Activated T-helper 17 cell treated with anti-CD3 and anti-CD28 coated beads, Interleukin-2, amount 50 U/mL, for 72 hours (primary cell): ENCODE measurements at regions not wholly inside any gene's neighbourhood (a gene's known extent, or its start where the extent isn't known, plus 50 kb on each side); places are given as distances from the start of the nearest gene placed in this dataset.

Experiments used
- ATAC-seq: fragments of 150-1000 bp; cut with Tn5 transposase; replicated peaks from 2 replicates; pipeline ENCODE4 v1.10.0; 2021; ENCODE audit warnings: mild to moderate bottlenecking, moderate library complexity
- H3K27ac Mint-ChIP-seq: one replicate; pipeline ENCODE4 v1.8.0; 2022; ENCODE audit warnings: mixed read lengths
- H3K27me3 Mint-ChIP-seq: one replicate; pipeline ENCODE4 v1.8.0; 2022; ENCODE audit warnings: mixed read lengths
- H3K36me3 Mint-ChIP-seq: one replicate; pipeline ENCODE4 v1.8.0; 2022; ENCODE audit warnings: low read depth, mild to moderate bottlenecking, mixed read lengths
- H3K4me1 Mint-ChIP-seq: one replicate; pipeline ENCODE4 v1.8.0; 2022; ENCODE audit warnings: mixed read lengths
- H3K4me3 Mint-ChIP-seq: one replicate; pipeline ENCODE4 v1.8.0; 2022; ENCODE audit warnings: mild to moderate bottlenecking, mixed read lengths
- H3K9me3 Mint-ChIP-seq: one replicate; pipeline ENCODE4 v1.8.0; 2022; ENCODE audit warnings: mixed read lengths

DNA sequence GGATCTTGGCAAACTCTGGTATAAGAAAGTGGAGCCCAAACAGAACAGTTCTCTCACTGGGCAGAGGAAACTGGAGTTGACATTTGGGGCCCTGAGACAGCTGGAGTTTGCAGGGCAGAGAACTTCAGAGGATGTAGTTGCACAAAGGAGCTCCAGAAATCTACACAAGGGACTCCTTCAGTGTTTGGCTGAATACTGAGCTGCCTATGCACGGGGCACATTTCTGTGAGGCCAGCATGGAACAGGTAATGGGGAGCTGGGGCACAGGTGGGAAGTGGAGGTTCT lies 169.3 kb downstream of the ANKRD60 start:
- H3K4me3 Mint-ChIP-seq, result no peak overlapping the region
- H3K27me3 Mint-ChIP-seq, result peaks cover 29% of the 10 kb centered on the region
- no peaks in the 10 kb centered on the region for H3K9me3 Mint-ChIP-seq
- no peaks in the 10 kb centered on the region for H3K4me1 Mint-ChIP-seq
- no peak overlapping the region for H3K27ac Mint-ChIP-seq
- no peaks in the 10 kb centered on the region for H3K36me3 Mint-ChIP-seq
- ATAC-seq, result no peak

DNA sequence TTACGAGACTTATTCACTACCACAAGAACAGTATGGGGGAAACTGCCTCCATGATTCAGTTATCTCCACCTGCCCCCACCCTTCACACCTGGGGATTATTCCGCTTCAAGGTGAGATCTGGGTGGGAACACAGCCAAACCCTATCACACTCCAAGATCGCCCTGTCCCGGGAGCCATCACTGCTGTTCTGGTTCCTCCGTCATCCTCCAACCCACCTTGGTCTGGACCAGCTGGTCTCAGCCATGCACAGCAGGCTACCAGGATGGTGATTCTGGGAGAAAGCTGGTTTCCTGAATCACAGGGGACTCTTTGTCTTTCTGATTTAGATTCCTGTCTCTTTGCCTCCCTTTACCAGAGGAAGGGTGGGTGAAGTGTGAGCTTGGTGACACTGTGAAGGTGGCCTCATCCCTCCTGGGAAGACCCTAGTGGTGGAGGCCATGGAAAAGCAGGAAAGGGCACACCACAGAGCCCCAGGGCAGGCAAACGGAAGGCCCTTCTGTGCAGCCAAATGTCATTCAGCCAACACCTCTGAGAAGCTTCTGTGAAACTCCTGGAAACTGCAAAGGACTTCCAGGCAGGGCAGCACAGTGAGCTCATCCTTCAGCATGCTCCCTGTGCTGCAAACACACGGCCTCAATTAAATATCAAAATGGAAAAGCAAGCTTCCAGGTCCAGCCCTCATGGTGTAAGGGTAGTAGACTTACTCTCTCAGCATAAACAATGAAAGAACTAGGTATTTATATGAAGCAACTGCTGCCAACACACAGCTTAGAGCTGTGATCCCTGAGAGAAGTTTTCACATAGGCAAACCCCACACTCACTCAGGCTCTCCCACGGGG lies 169.8 kb downstream of the ANKRD60 start:
- H3K36me3 Mint-ChIP-seq, result no peaks in the 10 kb centered on the region
- H3K27me3 Mint-ChIP-seq, result peaks cover 32% of the 10 kb centered on the region
- no peak for ATAC-seq
- H3K4me1 Mint-ChIP-seq, result no peaks in the 10 kb centered on the region
- no peaks in the 10 kb centered on the region for H3K9me3 Mint-ChIP-seq
- no peak overlapping the region for H3K4me3 Mint-ChIP-seq
- H3K27ac Mint-ChIP-seq, result no peak overlapping the region

DNA sequence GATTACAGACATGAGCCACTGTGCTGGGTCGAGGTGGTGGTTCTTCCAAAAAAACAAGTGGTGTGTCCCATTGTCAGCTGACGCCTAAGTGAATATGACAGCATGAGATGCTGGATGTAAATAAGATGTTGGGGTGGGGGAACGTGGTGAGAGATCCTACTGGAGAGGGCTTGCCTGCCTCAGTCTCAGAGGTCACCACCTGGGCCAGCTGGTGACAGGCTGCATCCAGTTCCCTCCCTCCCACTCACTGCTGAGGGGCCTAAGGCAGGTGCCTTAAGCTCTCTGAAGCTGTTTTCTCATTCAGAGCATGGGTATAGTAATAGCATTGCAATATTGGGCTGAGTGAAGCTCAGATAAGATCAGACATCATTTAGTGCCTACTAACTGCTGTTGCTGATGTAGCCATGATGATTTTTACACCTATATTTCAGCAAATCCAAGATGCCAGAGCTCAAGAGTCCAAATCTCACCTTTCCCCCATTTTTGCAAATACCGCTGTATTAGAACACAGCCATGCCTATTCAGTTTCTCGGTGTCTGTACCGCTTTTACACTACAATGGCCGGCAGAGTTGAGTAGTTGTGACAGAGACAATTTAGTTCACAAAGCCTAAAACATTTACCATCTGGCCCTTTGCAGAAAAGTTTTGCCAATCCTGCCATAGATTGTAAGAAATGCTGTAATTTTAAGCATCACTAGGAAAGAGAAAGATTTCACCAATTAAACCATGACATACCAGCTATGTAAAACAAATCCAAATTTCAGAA lies 171.3 kb downstream of the ANKRD60 start:
- no peak overlapping the region for H3K27ac Mint-ChIP-seq
- ATAC-seq, result no peak
- H3K9me3 Mint-ChIP-seq, result no peaks in the 10 kb centered on the region

DNA sequence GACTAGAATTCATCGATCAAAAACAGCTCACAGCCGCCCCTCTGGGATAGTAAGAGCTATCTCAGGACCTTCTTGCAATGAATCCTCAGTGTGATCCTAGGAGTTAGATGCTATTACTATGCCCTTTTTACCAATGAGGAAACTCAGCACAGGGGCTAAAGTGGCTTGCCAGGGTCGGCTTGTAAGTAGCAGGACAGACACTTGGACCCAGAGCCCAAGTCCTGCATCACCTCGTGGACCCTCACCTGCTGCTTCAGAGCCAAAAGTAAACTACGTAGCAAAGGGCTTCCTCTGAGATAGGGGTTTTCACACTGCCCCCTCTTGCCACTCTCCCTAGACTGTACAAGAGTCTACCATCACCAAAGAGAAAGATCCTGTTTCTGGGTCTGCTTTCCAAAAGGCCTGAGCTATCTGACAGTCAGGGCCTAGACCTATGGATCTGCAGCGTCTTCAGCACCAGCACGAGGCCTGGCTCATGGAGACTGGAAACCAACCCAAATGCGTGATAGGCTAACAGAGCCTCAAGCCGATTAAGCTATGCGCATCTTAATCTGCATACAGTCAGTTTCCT lies 172.3 kb downstream of the ANKRD60 start:
- Mint-ChIP-seq H3K27ac (no peak overlapping the region), H3K4me1 (no peaks in the 10 kb centered on the region), H3K9me3 (peaks cover 5% of the 10 kb centered on the region), H3K27me3 (peaks cover 37% of the 10 kb centered on the region), H3K4me3 (no peak overlapping the region), H3K36me3 (no peaks in the 10 kb centered on the region)
- ATAC-seq, result no peak

More for the DNA sequence above, 171.3 kb downstream of the ANKRD60 start:
- Mint-ChIP-seq H3K36me3 (no peaks in the 10 kb centered on the region), H3K4me1 (no peaks in the 10 kb centered on the region), H3K27me3 (peaks cover 33% of the 10 kb centered on the region), H3K4me3 (no peak overlapping the region)

DNA sequence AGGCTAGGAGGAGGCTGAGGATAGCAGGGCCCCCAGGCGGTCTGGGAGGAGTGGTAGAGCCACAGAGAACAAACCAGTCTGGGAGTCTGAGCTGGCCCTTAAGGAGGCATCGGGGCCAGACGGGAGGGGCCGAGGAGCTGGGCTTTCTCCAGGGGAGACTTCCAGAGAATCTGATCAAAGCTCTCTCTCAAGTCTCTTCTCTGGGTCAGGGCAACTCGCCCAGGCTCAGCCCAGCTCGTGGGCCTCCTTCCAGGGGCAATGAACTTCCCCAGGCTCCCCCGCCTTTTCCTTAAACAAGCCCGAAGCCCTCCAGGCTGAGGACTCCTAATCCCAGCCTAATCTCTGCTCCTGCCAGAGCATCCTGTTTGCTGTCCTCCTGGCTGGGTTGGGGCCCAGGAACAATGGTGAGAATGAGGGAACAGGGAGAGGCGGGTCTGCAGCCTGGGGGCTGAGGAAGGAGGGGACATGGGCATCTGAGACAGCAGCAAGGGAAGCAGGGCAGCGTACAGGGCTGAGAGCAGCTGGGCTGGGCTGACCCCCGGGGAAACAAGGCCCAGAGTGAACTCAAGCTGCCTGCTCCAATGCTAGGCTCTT lies 173.6 kb downstream of the ANKRD60 start:
- H3K36me3 Mint-ChIP-seq, result no peaks in the 10 kb centered on the region

DNA sequence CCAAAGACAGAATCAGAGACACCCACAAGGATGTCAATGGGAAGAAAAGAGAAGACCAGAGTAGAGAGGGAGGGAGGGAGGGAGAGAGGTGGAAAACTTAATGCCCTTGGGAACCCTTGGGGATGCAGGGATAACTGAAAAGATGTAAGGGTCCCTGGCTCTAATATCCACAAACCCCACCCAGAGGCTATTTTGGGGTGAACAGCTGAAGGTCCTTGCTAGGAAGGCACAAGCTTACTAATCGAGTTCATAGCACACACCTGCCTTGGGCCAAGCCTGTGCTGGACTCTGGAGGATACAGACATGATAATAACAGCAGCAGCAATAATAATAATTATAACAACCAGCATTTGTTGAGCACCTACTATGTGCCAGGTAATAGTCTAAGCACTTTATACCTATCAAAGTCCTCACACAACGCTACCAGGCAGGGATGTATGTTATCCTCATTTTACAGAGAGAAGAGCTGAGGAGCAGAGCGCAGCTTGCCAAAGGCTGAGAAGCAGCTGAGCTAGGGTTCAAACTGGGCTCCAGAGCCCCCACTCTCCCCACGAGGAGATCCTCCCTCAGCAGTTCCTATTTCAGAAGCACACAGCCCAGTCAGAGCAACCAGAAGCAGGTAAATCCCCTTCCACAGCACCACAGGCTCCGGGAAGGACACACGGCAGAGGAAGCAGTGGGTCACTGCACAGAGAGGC lies 174.2 kb downstream of the ANKRD60 start:
- Mint-ChIP-seq H3K9me3 (peaks cover 5% of the 10 kb centered on the region), H3K27ac (no peak overlapping the region), H3K4me1 (no peaks in the 10 kb centered on the region), H3K4me3 (no peak overlapping the region), H3K36me3 (no peaks in the 10 kb centered on the region), H3K27me3 (peaks cover 29% of the 10 kb centered on the region)
- no peak for ATAC-seq

More for the DNA sequence above, 173.6 kb downstream of the ANKRD60 start:
- Mint-ChIP-seq H3K4me3 (no peak overlapping the region), H3K27ac (no peak overlapping the region), H3K4me1 (no peaks in the 10 kb centered on the region), H3K9me3 (peaks cover 5% of the 10 kb centered on the region), H3K27me3 (peaks cover 35% of the 10 kb centered on the region)
- ATAC-seq, result no peak

DNA sequence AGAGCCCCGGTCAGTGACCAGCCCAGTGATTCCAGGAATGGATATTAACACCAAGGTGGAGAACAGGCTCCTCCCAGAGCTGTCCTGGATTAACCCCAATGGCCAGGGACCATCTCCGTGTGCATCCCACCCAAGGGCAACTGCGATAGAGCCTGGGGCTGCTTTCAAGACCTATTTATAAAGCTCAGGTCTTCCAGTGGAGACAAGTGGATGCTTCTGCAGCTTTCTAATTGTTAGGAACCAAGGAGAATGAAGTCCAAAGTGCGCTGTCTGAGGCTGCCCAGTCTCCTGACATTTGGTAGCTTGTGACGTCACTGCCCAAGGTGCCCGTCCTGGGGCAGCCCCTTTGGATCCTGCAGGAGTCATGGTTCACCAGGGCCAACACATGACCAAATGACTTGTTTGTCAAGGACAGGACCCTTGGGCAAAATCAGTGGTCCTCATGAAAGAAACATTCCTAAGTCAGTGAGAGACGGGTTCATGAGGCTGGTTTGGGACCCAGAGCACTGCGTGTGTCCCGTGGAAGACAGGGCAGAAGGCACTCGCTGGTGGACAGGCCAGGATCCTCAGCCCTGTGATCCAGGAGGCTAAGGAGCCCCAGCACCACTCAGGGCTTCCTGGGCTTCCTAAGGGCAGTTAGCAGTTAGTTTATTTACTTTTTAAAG lies 174.9 kb downstream of the ANKRD60 start:
- Mint-ChIP-seq H3K9me3 (peaks cover 5% of the 10 kb centered on the region), H3K27me3 (peaks cover 31% of the 10 kb centered on the region), H3K27ac (no peak overlapping the region), H3K4me1 (no peaks in the 10 kb centered on the region), H3K4me3 (no peak overlapping the region), H3K36me3 (no peaks in the 10 kb centered on the region)
- no peak for ATAC-seq

DNA sequence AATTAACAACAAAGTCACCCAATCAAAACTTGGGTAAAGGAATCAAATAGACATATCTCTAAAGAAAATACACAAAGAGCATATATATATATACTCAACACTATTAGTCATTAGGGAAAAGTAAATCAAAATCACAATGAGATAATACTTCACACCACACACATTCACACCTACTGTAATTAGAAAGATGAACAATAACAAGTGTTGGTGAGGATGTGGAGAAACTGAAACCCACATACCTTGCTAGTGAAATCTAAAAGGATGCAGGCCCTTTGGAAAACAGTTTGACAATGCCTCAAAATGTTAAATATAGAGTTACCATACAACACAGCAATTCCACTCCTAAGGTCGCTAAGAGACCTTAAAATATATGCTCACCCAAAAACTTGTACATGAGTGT lies 177.1 kb downstream of the ANKRD60 start:
- H3K27ac Mint-ChIP-seq, result no peak overlapping the region
- H3K36me3 Mint-ChIP-seq, result no peaks in the 10 kb centered on the region
- peaks cover 5% of the 10 kb centered on the region for H3K9me3 Mint-ChIP-seq

DNA sequence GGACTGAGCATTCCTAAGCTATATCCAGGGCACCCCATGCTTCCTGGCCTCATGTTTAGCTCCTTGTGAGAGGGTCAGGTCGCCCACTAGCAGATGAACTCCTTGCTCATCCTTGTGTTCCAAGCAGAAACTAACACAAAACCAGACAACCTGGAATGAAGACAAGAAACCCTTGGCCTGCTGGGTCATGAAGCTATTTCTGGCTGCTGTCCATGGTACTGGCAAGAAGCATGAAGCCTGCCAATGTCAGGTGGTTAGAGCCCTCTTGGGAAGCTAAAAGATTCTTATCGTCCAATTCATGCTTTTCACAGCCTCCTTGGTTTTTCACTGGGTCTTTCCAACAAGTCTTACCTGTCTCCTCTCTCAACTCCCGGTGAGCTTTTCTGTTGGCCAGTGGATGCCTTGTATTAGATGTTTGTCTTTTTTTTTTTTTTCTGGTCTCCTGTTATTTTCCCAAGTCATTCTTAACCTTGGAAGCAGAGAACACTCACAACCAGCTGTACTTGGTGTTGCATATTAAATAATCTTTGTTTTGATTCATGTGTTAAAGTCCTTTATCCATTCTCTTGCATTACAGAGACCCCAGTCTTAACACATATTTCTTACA lies 180.3 kb downstream of the ANKRD60 start:
- peaks cover 24% of the 10 kb centered on the region for H3K27me3 Mint-ChIP-seq
- no peak overlapping the region for H3K4me3 Mint-ChIP-seq
- H3K4me1 Mint-ChIP-seq, result no peaks in the 10 kb centered on the region
- H3K9me3 Mint-ChIP-seq, result peaks cover 5% of the 10 kb centered on the region
- H3K27ac Mint-ChIP-seq, result no peak overlapping the region
- no peaks in the 10 kb centered on the region for H3K36me3 Mint-ChIP-seq
- no peak for ATAC-seq

More for the DNA sequence above, 177.1 kb downstream of the ANKRD60 start:
- no peak overlapping the region for H3K4me3 Mint-ChIP-seq
- peaks cover 20% of the 10 kb centered on the region for H3K27me3 Mint-ChIP-seq
- ATAC-seq, result no peak
- no peaks in the 10 kb centered on the region for H3K4me1 Mint-ChIP-seq

DNA sequence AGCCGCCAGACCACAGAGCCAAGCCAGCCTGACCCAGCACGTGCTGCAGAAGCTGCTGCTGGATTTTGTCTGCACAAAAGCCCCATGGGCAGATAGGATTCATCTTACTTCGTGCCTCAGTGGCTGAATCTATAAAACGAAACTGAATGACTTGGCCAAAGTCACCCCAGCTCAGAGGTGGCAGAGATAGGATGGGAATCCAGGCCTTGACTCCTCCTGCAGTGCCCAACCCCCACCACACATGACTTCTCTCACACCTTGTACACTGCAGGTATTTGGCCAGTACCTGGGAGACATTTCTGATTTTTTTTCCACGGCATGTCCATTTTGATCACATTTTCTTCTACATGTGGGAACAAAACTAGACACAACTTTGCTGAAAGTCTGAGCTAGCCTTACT lies 182.1 kb downstream of the ANKRD60 start:
- H3K27ac Mint-ChIP-seq, result no peak overlapping the region
- no peaks in the 10 kb centered on the region for H3K4me1 Mint-ChIP-seq
- no peaks in the 10 kb centered on the region for H3K36me3 Mint-ChIP-seq
- peaks cover 28% of the 10 kb centered on the region for H3K27me3 Mint-ChIP-seq
- ATAC-seq, result no peak
- no peaks in the 10 kb centered on the region for H3K9me3 Mint-ChIP-seq
- no peak overlapping the region for H3K4me3 Mint-ChIP-seq

DNA sequence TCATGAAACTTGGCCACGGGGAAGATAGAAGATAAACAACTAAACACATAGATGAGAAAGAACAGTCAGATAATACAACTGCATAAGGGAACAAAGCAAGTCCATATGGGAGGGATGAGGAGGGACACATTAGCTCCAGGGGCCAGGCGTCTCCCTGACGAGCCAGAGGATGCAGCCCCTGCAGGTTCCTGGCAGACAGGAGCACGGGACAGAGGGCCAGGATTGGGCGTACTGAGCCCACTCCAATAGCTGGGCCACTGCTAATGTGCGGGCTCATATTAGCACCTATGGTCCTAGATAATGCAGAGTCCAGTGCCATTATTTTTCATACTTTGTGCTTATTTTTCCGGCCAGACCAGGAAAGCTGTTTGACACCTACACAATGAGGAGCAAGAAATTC lies 182.9 kb downstream of the ANKRD60 start:
- Mint-ChIP-seq H3K27me3 (peaks cover 30% of the 10 kb centered on the region), H3K36me3 (no peaks in the 10 kb centered on the region), H3K4me1 (no peaks in the 10 kb centered on the region), H3K9me3 (no peaks in the 10 kb centered on the region), H3K27ac (no peak overlapping the region), H3K4me3 (no peak overlapping the region)
- ATAC-seq, result no peak

DNA sequence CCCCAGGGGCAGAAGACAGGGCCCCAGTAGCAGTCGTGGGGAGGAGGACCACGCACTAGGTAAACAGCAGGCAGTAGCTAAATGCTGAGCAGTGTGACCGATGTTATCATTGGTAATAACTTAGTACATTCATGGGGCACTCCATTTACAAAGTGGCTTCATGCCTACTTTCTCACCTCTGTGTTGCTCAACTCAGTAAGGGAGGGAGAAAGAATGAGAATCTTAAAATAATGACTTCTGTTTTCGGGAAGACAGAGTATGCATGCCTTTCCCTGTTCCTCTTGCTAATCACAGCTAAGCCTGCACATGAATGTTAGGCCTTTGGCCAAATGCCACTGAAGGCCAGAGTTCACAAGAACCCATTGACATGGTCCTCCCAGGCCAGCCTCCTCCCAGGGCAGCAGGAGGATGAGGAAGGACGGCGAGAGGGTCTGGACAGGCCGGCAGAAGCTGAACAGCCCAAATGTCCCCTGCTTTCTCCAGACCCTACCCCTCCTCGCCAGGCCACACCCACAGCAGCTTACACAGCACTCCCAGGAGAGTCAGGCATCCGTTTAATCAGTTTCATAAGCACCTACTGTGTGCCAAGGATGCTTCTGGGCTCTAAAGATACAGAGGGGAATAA lies 183.4 kb downstream of the ANKRD60 start:
- H3K27me3 Mint-ChIP-seq, result peaks cover 25% of the 10 kb centered on the region
- H3K4me3 Mint-ChIP-seq, result no peak overlapping the region
- H3K9me3 Mint-ChIP-seq, result no peaks in the 10 kb centered on the region
- no peaks in the 10 kb centered on the region for H3K4me1 Mint-ChIP-seq
- H3K27ac Mint-ChIP-seq, result no peak overlapping the region
- no peaks in the 10 kb centered on the region for H3K36me3 Mint-ChIP-seq
- no peak for ATAC-seq

DNA sequence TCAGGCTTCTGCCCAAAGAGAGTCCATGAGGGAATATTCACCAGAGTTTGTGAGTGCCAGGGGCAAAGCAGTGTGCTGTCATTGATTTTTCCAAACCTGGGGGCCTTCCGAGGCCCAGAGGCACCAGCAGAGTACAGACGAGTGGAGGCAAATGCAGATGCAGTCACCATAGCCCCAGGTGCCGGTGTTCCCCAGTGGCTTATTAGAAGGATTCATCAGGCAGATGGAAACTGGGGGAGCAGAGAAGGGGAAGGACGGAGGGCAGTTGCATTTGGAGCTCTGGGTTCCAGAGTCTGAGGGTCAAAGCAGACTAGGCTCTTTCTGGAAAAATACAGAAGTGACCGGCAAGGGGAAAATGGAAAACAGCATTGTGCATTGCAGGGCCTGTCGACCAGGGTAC lies 184.2 kb downstream of the ANKRD60 start:
- Mint-ChIP-seq H3K4me1 (no peaks in the 10 kb centered on the region), H3K4me3 (no peak overlapping the region), H3K36me3 (no peaks in the 10 kb centered on the region), H3K27ac (no peak overlapping the region), H3K9me3 (no peaks in the 10 kb centered on the region), H3K27me3 (peaks cover 25% of the 10 kb centered on the region)
- no peak for ATAC-seq
